Activated CD4-positive, alpha-beta T cell treated with anti-CD3 and anti-CD28 coated beads for 36 hours (primary cell): ENCODE measurements at regions not wholly inside any gene's neighbourhood (a gene's known extent, or its start where the extent isn't known, plus 50 kb on each side); places are given as distances from the start of the nearest gene placed in this dataset.
"Not testable (repeated sequence)": the region's sequence is repeated elsewhere in the genome, so short reads cannot be mapped to it uniquely, and the experiment has no call there.

ENCODE experiments used
- ATAC-seq: fragments of 200-7000 bp; cut with Tn5 transposase; one replicate; pipeline ENCODE4 v1.10.0; 2021; ENCODE audit warnings: mild to moderate bottlenecking, moderate library complexity
- CTCF ChIA-PET: fragments of 350-600 bp; sonication (Branson Sonifier 250); formaldehyde crosslinking; loops from one replicate; lab custom pipeline; 2021; ENCODE audit warnings: antibody characterized with exemption; lab: Charles Lee
- POLR2A ChIA-PET: fragments of 350-600 bp; sonication (Branson Sonifier 250); formaldehyde crosslinking; loops from one replicate; lab custom pipeline; 2021; ENCODE audit warnings: antibody characterized with exemption, inconsistent platforms; lab: Charles Lee
- DNase-seq: peaks from one replicate; pipeline ENCODE4 v3.0.0-alpha.2; 2020
- H3K27ac Mint-ChIP-seq: one replicate; pipeline ENCODE4 v1.8.0; 2021; ENCODE audit warnings: mixed read lengths
- H3K27me3 Mint-ChIP-seq: one replicate; pipeline ENCODE4 v1.8.0; 2021; ENCODE audit warnings: mixed read lengths
- H3K36me3 Mint-ChIP-seq: one replicate; pipeline ENCODE4 v1.8.0; 2021; ENCODE audit warnings: low read depth, mixed read lengths
- H3K4me1 Mint-ChIP-seq: one replicate; pipeline ENCODE4 v1.8.0; 2021; ENCODE audit warnings: mixed read lengths
- H3K4me3 Mint-ChIP-seq: one replicate; pipeline ENCODE4 v1.8.0; 2021; ENCODE audit warnings: mild to moderate bottlenecking, moderate library complexity, mixed read lengths
- H3K9me3 Mint-ChIP-seq: one replicate; pipeline ENCODE4 v1.8.0; 2021; ENCODE audit warnings: low read depth, mixed read lengths
- intact Hi-C, 2 experiments: fragments of 100-400 bp; cut with DNase I in 1 of 2; cut with micrococcal nuclease in 1 of 2; formaldehyde crosslinking; loops; one replicate each; pipeline versions ENCODE4 v1.14.2 to v1.15.1; 2022 to 2024; cut with DNase I, micrococcal nuclease

DNA sequence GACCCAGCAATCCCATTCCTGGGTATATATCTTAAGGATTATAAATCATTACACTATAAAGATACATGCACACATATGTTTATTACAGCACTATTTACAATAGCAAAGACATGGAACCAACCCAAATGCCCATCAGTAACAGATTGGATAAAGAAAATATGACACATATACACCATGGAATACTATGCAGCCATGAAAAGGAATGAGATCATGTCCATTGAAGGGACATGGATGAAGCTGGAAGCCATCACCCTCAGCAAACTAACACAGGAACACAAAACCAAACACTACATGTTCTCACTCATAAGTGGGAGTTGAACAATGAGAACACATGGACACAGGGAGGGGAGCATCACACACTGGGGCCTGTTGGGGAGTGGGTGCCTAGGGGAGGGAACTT is 694.5 kb downstream of the CBLN4 start:
- ATAC-seq = not testable (repeated sequence)

GRCh38 chr20:55291261-55291660 is 714.1 kb downstream of the CBLN4 start:
- DNase-seq (no peak), ATAC-seq (no peak)
- Mint-ChIP-seq H3K4me1 (no peaks in the 10 kb centered on the region), H3K27ac (no peak overlapping the region), H3K27me3 (no peaks in the 10 kb centered on the region), H3K36me3 (no peaks in the 10 kb centered on the region), H3K4me3 (no peak overlapping the region), H3K9me3 (peaks cover 5% of the 10 kb centered on the region)
- ChIA-PET CTCF (no interaction called here), POLR2A (no interaction called here)
- intact Hi-C loops = no loop called here

More for the DNA sequence above, 694.5 kb downstream of the CBLN4 start:
- DNase-seq, H3K4me1 Mint-ChIP-seq, H3K27ac Mint-ChIP-seq, H3K27me3 Mint-ChIP-seq, H3K36me3 Mint-ChIP-seq, CTCF ChIA-PET, intact Hi-C loops, H3K4me3 Mint-ChIP-seq, POLR2A ChIA-PET: not testable (repeated sequence)
- H3K9me3 Mint-ChIP-seq = peaks cover 25% of the 10 kb centered on the region

DNA sequence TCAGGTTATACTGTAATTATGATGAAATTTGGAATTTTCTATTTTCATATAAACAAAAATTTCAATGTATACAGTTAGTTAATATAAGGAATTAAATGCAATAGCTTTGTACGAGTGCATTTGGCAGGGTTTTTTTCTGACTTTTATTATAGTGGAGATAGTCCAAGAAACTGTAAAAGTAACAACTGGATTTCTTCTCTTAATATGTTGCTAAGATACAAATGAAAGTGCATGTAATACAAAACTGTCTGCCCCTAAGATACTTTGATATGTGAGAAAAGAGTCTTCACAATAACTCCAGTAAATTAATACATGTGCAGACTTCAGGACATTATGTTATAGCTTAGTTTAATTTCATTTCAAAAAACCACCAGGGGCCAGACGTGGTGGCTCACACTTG is 721.4 kb downstream of the CBLN4 start:
- Mint-ChIP-seq H3K9me3 (peaks cover 6% of the 10 kb centered on the region), H3K4me3 (no peak overlapping the region), H3K4me1 (no peaks in the 10 kb centered on the region), H3K27me3 (no peaks in the 10 kb centered on the region), H3K27ac (no peak overlapping the region), H3K36me3 (no peaks in the 10 kb centered on the region)
- CTCF ChIA-PET = no interaction called here
- intact Hi-C loops = no loop called here
- DNase-seq = no peak
- no peak for ATAC-seq
- POLR2A ChIA-PET = no interaction called here

GRCh38 chr20:55273149-55273548 is 732.2 kb downstream of the CBLN4 start:
- no peak overlapping the region for H3K4me3 Mint-ChIP-seq
- H3K27ac Mint-ChIP-seq = no peak overlapping the region
- H3K4me1 Mint-ChIP-seq = no peaks in the 10 kb centered on the region
- DNase-seq (no peak), ATAC-seq (no peak)
- H3K27me3 Mint-ChIP-seq = no peaks in the 10 kb centered on the region
- CTCF ChIA-PET = no interaction called here
- intact Hi-C loops = no loop called here
- POLR2A ChIA-PET = no interaction called here
- peaks cover 23% of the 10 kb centered on the region for H3K9me3 Mint-ChIP-seq
- H3K36me3 Mint-ChIP-seq = no peaks in the 10 kb centered on the region

DNA sequence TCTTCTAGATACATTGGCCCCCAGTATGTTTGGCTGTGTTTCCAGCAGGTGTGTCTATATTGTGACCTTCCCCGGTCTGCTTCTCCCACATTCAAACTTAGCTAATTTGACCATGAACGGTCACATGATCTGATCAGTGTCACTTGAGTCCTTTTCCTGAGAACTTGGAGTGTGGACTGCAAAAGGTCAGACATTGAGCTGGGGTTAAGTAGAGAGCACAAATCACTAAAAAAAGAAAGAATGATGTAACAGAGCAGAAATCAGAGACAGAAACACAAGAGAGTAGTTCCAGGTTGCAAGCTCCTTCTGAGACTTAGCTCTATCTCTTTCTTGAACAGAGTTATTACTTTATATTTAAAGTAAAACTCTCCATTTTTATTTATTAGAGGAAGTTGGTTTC is 733.9 kb downstream of the CBLN4 start:
- ChIA-PET CTCF (no interaction called here), POLR2A (no interaction called here)
- H3K4me3 Mint-ChIP-seq = no peak overlapping the region
- H3K27me3 Mint-ChIP-seq = no peaks in the 10 kb centered on the region
- DNase-seq = no peak
- ATAC-seq = no peak
- intact Hi-C loops = no loop called here
- no peaks in the 10 kb centered on the region for H3K4me1 Mint-ChIP-seq
- H3K9me3 Mint-ChIP-seq = peaks cover 16% of the 10 kb centered on the region
- no peaks in the 10 kb centered on the region for H3K36me3 Mint-ChIP-seq
- H3K27ac Mint-ChIP-seq = no peak overlapping the region

DNA sequence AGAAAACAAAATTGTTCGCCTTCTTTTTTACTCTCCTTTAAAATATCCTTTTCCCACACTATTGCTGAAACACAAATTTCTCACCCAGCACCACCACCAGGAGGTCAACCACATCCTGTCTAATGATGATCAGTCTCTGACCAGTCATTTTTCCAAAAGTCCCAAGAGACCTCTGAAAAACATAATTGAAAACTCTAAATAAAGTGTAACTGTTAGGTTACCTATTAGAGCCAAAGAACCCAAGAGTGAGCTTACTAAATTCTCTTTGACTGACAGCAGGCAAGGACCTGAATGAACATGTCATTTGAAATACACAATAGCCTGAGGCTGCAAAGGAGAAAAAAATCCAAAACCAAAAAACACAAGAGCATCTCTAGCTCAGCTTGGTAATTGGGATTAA is 735.4 kb downstream of the CBLN4 start:
- no peak overlapping the region for H3K4me3 Mint-ChIP-seq
- no peaks in the 10 kb centered on the region for H3K27me3 Mint-ChIP-seq
- H3K4me1 Mint-ChIP-seq = no peaks in the 10 kb centered on the region
- DNase-seq = no peak
- H3K27ac Mint-ChIP-seq = no peak overlapping the region
- no peaks in the 10 kb centered on the region for H3K36me3 Mint-ChIP-seq
- H3K9me3 Mint-ChIP-seq = peaks cover 14% of the 10 kb centered on the region
- POLR2A ChIA-PET = no interaction called here
- CTCF ChIA-PET = no interaction called here
- intact Hi-C loops = no loop called here
- ATAC-seq = no peak

DNA sequence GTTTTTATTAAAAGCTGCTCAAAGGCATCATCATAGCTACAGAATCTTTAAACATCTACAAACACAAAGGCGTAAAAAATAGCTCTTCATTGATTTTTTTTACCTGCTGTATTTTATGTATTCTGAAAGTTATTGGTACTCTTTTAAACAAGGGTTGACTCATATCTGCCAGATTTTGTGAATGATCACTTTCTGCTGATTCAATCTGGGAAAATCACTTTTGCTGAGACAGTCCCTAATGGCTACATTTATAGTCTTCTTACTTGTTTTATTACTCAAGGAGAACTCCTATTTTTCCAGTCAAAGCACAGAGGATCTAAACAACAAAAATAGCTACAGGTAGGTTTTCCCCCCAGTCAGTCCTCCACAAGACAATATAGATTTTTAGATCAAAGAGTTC is 739.0 kb downstream of the CBLN4 start:
- intact Hi-C loops = no loop called here
- Mint-ChIP-seq H3K36me3 (no peaks in the 10 kb centered on the region), H3K4me3 (no peak overlapping the region), H3K9me3 (peaks cover 9% of the 10 kb centered on the region), H3K4me1 (no peaks in the 10 kb centered on the region), H3K27me3 (no peaks in the 10 kb centered on the region), H3K27ac (no peak overlapping the region)
- ATAC-seq = no peak
- DNase-seq = no peak
- ChIA-PET POLR2A (no interaction called here), CTCF (no interaction called here)

DNA sequence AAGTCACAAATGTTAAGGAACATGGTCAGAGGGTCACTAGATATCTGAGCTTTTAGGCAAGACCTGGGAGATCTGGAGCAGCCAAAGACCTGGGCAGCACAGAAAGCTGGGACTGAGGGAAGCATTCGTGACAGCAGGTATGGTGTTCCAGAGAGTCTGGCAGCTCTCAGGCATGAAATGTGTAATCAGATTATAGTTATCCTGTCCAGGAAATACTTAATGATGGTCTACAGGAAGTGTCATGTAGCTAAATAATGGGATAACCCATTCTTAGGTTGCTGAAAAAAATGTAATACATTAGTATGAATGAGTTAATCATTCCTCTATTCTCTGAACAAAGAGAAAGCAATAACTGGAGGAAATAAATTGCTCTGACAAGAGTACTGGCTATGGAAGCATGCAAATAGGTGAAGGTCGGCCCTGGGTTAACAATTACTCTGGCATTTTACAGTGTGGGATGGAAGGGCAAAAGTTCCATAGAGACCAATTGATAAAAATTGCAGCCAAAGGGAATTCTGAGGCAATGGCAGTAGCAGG is 740.5 kb downstream of the CBLN4 start:
- POLR2A ChIA-PET = no interaction called here
- Mint-ChIP-seq H3K27ac (no peak overlapping the region), H3K4me1 (no peaks in the 10 kb centered on the region), H3K36me3 (no peaks in the 10 kb centered on the region), H3K4me3 (no peak overlapping the region), H3K27me3 (no peaks in the 10 kb centered on the region), H3K9me3 (peaks cover 7% of the 10 kb centered on the region)
- no peak for DNase-seq
- no peak for ATAC-seq
- CTCF ChIA-PET = interaction anchor here (0.6 kb wide), 1 partner anchor 526 kb away, joined by 3 read pairs; no protein-coding TSS in a partner anchor
- intact Hi-C loops = no loop called here

DNA sequence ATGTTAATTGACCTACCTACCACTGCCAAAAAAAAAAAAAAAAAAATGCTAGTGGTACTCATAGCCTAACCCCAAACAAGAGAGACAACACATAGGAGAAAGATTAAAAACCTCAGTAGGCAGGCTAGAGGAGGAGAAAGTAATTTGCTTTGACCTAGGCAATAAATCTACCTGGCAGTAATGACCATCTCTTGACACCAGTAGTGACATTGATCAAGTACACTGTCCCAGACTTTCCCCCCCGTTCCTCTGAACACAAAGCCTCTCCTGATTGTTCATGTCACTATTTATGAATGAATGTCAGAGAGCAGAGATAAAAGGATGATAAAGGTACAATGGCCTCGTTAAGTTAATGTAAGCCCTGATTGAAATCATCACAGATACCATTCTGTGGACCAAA is 746.8 kb downstream of the CBLN4 start:
- CTCF ChIA-PET = no interaction called here
- Mint-ChIP-seq H3K36me3 (no peaks in the 10 kb centered on the region), H3K4me3 (no peak overlapping the region)

DNA sequence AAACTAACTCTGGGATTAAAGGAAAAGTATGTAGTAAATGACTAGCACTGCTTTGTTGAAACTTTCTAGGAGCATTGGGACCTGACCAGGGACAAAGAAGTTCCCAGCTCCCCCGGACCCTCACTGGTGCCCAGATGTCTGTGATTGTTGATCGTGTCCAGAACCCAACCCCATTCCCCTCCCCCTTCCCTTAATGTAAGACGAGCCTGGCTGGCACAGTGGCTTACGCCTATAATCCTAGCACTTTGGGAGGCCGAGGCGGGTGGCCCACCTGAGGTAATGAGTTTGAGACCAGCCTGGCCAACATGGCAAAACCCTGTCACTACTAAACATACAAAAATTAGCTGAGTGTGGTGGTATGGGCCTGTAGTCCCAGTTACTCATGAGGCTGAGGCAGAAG is 750.3 kb downstream of the CBLN4 start:
- H3K27ac Mint-ChIP-seq = no peak overlapping the region
- no peaks in the 10 kb centered on the region for H3K27me3 Mint-ChIP-seq
- intact Hi-C loops = no loop called here
- H3K4me3 Mint-ChIP-seq = no peak overlapping the region
- DNase-seq = no peak
- no peaks in the 10 kb centered on the region for H3K36me3 Mint-ChIP-seq
- H3K4me1 Mint-ChIP-seq = no peaks in the 10 kb centered on the region
- H3K9me3 Mint-ChIP-seq = peaks cover under 1% of the 10 kb centered on the region
- ATAC-seq = no peak
- ChIA-PET CTCF (no interaction called here), POLR2A (no interaction called here)

More for the DNA sequence above, 746.8 kb downstream of the CBLN4 start:
- intact Hi-C loops = no loop called here
- DNase-seq (no peak), ATAC-seq (no peak)
- POLR2A ChIA-PET = no interaction called here
- Mint-ChIP-seq H3K27me3 (no peaks in the 10 kb centered on the region), H3K9me3 (peaks cover 2% of the 10 kb centered on the region), H3K4me1 (no peaks in the 10 kb centered on the region), H3K27ac (no peak overlapping the region)

DNA sequence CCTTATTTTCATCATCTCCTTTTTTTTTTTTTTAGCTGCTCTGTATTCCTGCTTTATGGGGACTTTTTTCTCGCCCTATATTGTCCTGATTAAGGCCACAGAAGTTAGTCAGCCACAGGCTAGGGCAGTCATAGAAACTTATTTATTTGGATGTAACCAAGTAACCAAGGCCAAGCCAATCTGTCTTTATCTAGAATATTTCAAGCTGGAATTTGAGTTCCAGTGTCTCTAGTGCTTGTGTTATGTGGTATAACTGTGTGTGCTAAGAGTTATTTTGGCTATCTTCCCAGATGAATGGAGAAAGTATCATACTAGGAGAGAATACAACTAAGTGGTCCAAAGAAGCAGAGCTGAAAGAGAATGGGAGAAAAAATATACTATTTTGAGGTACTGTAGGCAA is 751.5 kb downstream of the CBLN4 start:
- H3K27me3 Mint-ChIP-seq = no peaks in the 10 kb centered on the region
- H3K4me3 Mint-ChIP-seq = no peak overlapping the region
- no peaks in the 10 kb centered on the region for H3K4me1 Mint-ChIP-seq
- CTCF ChIA-PET = no interaction called here
- H3K27ac Mint-ChIP-seq = no peak overlapping the region
- intact Hi-C loops = no loop called here
- no peaks in the 10 kb centered on the region for H3K36me3 Mint-ChIP-seq
- peaks cover 9% of the 10 kb centered on the region for H3K9me3 Mint-ChIP-seq
- ATAC-seq = no peak
- POLR2A ChIA-PET = no interaction called here
- DNase-seq = no peak

- no peaks in the 10 kb centered on the region for H3K36me3 Mint-ChIP-seq
- DNase-seq (no peak), ATAC-seq (no peak)
- no peak overlapping the region for H3K27ac Mint-ChIP-seq
- no peak overlapping the region for H3K4me3 Mint-ChIP-seq
- H3K4me1 Mint-ChIP-seq = no peaks in the 10 kb centered on the region
- intact Hi-C loops = no loop called here
- CTCF ChIA-PET = no interaction called here
- POLR2A ChIA-PET = no interaction called here
- peaks cover 10% of the 10 kb centered on the region for H3K9me3 Mint-ChIP-seq
- no peaks in the 10 kb centered on the region for H3K27me3 Mint-ChIP-seq
Measured at GRCh38 chr20:55252521-55252920, 752.8 kb downstream of the CBLN4 start.

GRCh38 chr20:55251170-55251569 is 754.1 kb downstream of the CBLN4 start:
- ATAC-seq = no peak
- intact Hi-C loops = no loop called here
- H3K27ac Mint-ChIP-seq = no peak overlapping the region
- CTCF ChIA-PET = no interaction called here
- H3K4me1 Mint-ChIP-seq = no peaks in the 10 kb centered on the region
- no peak for DNase-seq
- H3K36me3 Mint-ChIP-seq = no peaks in the 10 kb centered on the region
- no peaks in the 10 kb centered on the region for H3K27me3 Mint-ChIP-seq
- H3K9me3 Mint-ChIP-seq = peaks cover 13% of the 10 kb centered on the region
- POLR2A ChIA-PET = no interaction called here
- H3K4me3 Mint-ChIP-seq = no peak overlapping the region
